ENCODE measurements at regions not wholly inside any gene's neighbourhood (a gene's known extent, or its start where the extent isn't known, plus 50 kb on each side); places are given as distances from the start of the nearest gene placed in this dataset.
A peak's percentile ranks its signal among the peaks of the same experiment; 100 is the strongest.
"Not testable (repeated sequence)": the region's sequence is repeated elsewhere in the genome, so short reads cannot be mapped to it uniquely, and the experiment has no call there.

DNA sequence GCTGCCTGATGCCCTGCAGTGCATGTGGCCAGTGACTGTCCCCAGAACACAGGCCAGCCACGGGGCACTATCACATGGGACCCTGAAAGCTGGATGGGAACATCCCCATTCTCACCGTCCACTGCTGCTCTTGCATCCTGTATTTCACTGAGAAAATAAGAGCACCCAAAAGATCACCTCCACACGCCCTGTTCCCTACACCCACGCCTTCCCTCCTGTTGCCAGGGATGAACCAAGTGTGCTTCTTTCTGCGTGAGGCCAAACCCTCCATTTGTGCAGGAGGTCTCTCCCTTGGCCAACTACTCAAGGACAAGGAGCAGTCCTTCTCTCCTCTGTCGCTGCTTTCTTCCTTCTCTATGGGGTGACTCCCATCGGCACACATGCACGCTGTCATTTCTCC lies 118.3 kb downstream of the LRRC37A3 start:
- ATAC-seq; intact Hi-C loops (cut with DNase I); H3K4me1 ChIP-seq; H3K27me3 ChIP-seq (ENCODE audit: insufficient read depth in 3 of 3, low read length in 2 of 3); H3K27ac ChIP-seq; H3K9me3 ChIP-seq; DNase-seq; H3K4me3 ChIP-seq: not testable (repeated sequence)
- H3K36me3 ChIP-seq (ENCODE audit: insufficient read depth in 1 of 2, low read depth in 1 of 2): peaks cover 0 to 27% of the 10 kb centered on the region in 2 donors
- 85 to 94% (median 92%) methylated on average over 7 of the region's 8 CpGs for WGBS, 3 donors

DNA sequence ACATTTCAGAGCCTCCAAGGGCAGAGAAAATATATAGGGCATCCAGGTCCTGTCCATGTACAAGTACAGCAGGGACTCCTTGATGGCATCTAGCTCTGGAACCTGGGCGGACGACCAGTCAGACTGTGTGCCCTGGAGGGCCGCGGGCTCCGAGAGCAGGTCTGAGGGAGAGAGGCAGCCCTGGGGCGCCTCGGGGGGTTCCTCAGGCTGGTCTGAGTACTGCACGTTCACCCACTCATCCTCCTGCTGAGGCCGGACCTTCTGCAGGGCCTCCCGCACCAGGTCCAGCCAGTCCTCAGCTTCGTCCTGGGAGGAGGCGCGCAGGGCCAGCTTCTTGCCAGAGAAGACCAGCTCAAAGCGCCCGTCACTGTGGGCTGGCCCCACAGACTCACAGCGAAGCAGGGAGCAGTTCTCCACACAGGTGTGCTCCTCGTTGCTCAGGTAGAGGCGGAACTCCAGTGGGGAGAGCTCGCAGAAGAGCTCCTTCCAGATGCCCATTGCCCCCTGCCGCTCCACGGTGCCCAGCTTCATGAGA lies 118.8 kb downstream of the LRRC37A3 start:
- H3K4me3 ChIP-seq; H3K27me3 ChIP-seq (ENCODE audit: insufficient read depth in 3 of 3, low read length in 2 of 3); H3K9me3 ChIP-seq; DNase-seq; H3K4me1 ChIP-seq; H3K27ac ChIP-seq; ATAC-seq; intact Hi-C loops (cut with DNase I): not testable (repeated sequence)
- whole genome bisulfite sequencing, 3 donors: 91 to 97% (median 93%) methylated on average over 18 to 21 of the region's 21 CpGs
- peaks cover 0 to 27% of the 10 kb centered on the region in 2 donors for H3K36me3 ChIP-seq (ENCODE audit: insufficient read depth in 1 of 2, low read depth in 1 of 2)

DNA sequence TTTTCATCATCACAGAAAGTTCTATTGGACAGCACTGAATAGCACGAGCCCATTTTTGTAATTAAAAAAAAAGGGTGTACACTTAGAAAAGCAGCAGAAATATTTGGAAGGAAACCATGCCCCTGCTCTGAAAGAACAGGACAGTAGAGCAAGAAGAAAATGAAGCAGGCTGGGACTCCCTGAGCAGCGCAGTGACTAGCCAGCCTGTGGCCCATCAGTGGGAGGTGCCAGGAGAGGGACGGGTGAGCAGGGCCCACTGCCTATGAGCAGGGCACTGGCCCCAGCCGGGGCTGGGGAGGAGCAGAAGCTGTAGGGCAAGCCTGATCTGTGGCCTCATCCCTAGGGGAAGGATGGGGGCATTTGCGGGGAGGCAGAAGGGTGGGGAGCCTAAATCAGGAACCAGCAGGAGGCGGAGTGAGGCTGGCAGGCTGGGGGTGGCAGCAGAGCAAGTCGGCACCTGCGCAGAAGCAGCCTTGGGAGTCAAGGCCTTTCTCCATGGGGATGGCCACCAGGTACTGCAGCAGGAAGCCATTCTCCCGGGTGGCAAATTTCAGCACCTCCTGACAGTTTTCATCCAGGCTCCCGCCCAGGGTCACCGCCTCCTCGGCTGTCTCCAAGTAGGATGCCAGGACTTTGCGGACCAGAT lies 119.6 kb downstream of the LRRC37A3 start:
- H3K4me1 ChIP-seq; H3K9me3 ChIP-seq; DNase-seq; ATAC-seq; H3K4me3 ChIP-seq; H3K27ac ChIP-seq; intact Hi-C loops (cut with DNase I); H3K27me3 ChIP-seq (ENCODE audit: insufficient read depth in 3 of 3, low read length in 2 of 3): not testable (repeated sequence)
- 83 to 94% (median 91%) methylated on average over 6 to 9 of the region's 13 CpGs for WGBS, 3 donors
- peaks cover 0 to 27% of the 10 kb centered on the region in 2 donors for H3K36me3 ChIP-seq (ENCODE audit: insufficient read depth in 1 of 2, low read depth in 1 of 2)

DNA sequence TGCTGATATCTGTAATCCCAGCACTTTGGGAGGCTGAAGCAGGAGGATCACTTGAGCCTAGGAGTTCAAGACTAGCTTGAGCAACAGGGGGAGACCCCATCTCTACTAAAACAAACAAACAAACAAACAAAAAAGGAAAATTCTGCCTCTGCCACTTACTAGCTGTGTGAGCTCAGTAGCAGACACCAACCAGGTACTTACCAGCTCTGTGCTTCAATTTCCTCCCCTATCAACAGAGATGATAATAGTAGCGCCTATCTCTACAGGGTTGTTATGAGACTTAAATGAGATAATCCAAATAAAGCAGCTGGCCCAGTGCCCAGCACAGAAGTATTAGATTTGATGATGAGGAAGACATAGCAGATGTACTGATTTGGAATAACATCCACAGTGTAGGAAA lies 120.3 kb downstream of the LRRC37A3 start:
- H3K27me3 ChIP-seq (ENCODE audit: insufficient read depth in 3 of 3, low read length in 2 of 3); ATAC-seq; H3K4me1 ChIP-seq; H3K9me3 ChIP-seq; intact Hi-C loops (cut with DNase I); H3K4me3 ChIP-seq; DNase-seq; H3K27ac ChIP-seq: not testable (repeated sequence)
- H3K36me3 ChIP-seq (ENCODE audit: insufficient read depth in 1 of 2, low read depth in 1 of 2): peaks cover 0 to 27% of the 10 kb centered on the region in 2 donors
- WGBS, 3 donors: 86 to 100% methylated on average over 1 of the region's 1 CpG; no CpG with 5 or more reads in 1 of the 3 donors

DNA sequence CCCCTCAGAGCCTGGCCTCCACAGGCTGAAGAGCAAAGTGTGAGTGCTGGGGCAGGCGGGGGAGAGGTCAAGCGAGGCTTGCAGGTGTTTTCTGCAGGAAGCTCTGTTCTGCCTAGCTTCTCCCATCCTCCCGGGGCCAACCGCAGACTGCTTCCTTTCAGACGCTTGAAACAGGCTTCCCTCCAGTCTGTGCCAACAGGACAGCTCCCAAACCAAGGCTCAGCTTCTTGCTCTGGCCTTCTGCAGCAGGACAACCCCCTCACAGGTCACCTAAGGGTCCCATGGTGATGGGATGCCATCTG lies 120.8 kb downstream of the LRRC37A3 start:
- ATAC-seq; H3K27me3 ChIP-seq (ENCODE audit: insufficient read depth in 3 of 3, low read length in 2 of 3); H3K4me3 ChIP-seq; intact Hi-C loops (cut with DNase I); H3K9me3 ChIP-seq; H3K4me1 ChIP-seq; DNase-seq; H3K27ac ChIP-seq: not testable (repeated sequence)
- 82 to 90% (median 82%) methylated on average over 5 of the region's 5 CpGs for WGBS, 3 donors
- peaks cover 0 to 27% of the 10 kb centered on the region in 2 donors for H3K36me3 ChIP-seq (ENCODE audit: insufficient read depth in 1 of 2, low read depth in 1 of 2)

DNA sequence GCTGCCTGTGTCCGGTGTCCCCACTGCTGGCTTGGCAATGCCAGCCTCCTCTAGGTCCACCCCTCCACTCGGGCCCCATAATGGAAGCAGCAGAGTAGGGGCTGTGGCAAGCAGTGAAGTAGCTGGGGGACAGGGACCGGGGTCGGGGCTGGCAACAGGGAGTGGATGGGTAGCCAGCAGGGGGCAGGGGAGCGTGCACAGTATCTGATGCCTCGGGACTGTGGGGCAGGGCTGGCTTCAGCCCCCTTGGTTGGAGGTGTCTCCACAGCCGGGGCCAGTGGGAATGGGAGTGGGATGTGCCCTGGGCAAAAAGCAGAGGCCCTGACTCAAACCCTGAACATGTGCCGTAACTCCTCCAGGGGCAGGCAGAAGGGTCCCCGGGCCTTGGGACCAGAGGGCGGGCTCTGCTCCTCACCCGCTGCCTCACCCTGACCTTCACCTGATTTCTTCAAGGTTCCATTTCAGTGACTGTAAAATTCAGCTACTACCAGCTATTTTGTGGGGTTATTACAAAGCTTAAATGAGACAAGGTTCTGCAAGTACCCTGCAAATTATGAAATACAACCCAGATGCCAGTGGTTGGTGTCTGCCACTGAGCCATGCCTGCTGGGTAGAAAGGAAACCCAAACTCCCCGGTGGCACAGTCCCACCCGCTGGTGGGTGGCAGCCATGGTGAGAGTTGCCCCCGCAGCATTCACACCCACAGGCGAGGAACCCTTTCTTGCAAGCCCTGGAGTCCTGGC lies 121.4 kb downstream of the LRRC37A3 start:
- peaks cover 0 to 21% of the 10 kb centered on the region in 2 donors for H3K36me3 ChIP-seq (ENCODE audit: insufficient read depth in 1 of 2, low read depth in 1 of 2)
- H3K4me3 ChIP-seq; intact Hi-C loops (cut with DNase I); ATAC-seq; H3K27ac ChIP-seq; DNase-seq; H3K9me3 ChIP-seq; H3K4me1 ChIP-seq; H3K27me3 ChIP-seq (ENCODE audit: insufficient read depth in 3 of 3, low read length in 2 of 3): not testable (repeated sequence)
- WGBS, 3 donors: 84 to 88% (median 88%) methylated on average over 11 to 12 of the region's 15 CpGs

DNA sequence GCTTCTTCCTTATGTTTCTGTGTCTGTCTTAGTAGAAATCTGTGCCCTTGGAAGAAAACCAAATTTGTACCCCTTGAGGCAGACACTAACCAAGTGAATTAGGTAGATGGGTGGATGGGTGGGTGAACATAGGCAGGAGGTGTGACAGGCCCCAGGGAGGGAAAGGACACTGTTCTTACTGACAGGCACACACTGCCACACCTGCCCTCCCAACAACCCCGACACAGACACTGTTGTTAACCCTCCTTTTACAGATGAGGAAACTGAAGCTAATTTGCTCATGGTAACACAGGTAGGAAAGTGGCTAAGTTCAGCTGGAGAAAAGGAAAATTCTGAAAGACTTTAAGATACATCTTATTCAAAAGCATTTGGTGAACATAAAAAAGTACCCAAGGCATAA lies 123.9 kb downstream of the LRRC37A3 start:
- 100% methylated on average over 1 of the region's 1 CpG; no CpG with 5 or more reads in 1 of the 3 donors for WGBS, 3 donors
- intact Hi-C loops (cut with DNase I); H3K27me3 ChIP-seq (ENCODE audit: insufficient read depth in 3 of 3, low read length in 2 of 3); H3K27ac ChIP-seq; DNase-seq; ATAC-seq; H3K4me1 ChIP-seq; H3K9me3 ChIP-seq; H3K4me3 ChIP-seq: not testable (repeated sequence)
- H3K36me3 ChIP-seq (ENCODE audit: insufficient read depth in 1 of 2, low read depth in 1 of 2): peaks cover 0 to 27% of the 10 kb centered on the region in 2 donors

DNA sequence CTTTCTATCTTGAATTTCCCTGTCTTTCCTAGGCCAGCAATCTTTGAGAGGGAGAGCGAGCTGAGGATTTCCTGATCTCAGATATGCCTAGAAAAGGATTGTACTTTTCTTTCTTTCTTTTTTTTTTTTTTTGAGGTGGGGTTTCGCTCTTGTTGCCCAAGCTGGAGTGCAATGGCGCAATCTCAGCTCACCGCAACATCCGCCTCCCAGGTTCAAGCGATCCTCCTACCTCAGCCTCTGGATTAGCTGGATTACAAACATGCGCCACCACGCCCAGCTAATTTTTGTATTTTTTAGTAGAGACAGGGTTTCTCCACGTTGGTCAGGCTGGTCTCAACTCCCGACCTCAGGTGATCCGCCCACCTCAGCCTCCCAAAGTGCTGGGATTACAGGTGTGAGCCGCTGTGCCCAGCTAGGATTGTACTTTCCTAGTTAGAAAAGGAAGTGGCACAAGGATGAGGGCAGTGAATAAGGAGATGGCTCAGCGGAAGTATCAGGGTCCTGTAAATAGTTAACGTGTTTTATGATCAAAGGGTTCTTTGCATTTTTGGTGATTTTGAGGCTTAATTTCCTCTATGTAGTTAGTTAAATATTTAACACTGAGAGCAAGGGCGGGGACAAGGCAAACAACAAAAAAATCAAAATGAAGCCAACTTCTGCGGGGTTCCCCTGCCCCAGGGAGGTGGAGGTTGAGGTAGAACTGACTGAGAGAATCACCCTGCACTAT lies 124.6 kb downstream of the LRRC37A3 start:
- not testable (repeated sequence) for H3K27ac ChIP-seq

DNA sequence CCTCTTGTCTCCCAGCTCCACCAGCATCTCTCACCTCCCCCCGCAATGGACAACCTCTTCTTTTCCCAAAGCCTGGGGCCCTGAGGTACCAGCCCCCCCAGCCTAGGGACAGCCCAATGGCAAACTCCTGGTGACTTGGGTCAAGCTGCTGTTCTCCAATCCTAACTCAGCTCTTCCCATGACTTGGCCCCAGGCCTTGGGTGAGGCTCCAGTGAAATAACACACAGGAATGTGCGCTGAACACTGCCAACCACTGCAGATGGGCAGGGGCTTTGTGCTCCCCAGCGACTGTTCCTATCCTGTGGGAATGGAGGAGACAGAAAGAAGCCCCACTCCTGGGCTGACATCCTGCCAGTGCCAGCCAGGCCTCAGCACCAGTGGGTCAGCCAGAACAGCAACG lies 125.2 kb downstream of the LRRC37A3 start:
- peak in 1 of 4 donors; percentile 17 for ATAC-seq
- H3K27me3 ChIP-seq (ENCODE audit: insufficient read depth in 3 of 3, low read length in 2 of 3); H3K4me3 ChIP-seq; DNase-seq; H3K4me1 ChIP-seq; H3K9me3 ChIP-seq; intact Hi-C loops (cut with DNase I); H3K27ac ChIP-seq: not testable (repeated sequence)
- peaks cover 0 to 17% of the 10 kb centered on the region in 2 donors for H3K36me3 ChIP-seq (ENCODE audit: insufficient read depth in 1 of 2, low read depth in 1 of 2)
- 62 to 70% (median 67%) methylated on average over 4 of the region's 4 CpGs for WGBS, 3 donors

More for the DNA sequence above, 124.6 kb downstream of the LRRC37A3 start:
- H3K4me3 ChIP-seq; DNase-seq; H3K9me3 ChIP-seq; H3K27me3 ChIP-seq (ENCODE audit: insufficient read depth in 3 of 3, low read length in 2 of 3); H3K4me1 ChIP-seq; ATAC-seq; intact Hi-C loops (cut with DNase I): not testable (repeated sequence)
- 92 to 97% (median 96%) methylated on average over 15 to 16 of the region's 16 CpGs for WGBS, 3 donors
- peaks cover 0 to 23% of the 10 kb centered on the region in 2 donors for H3K36me3 ChIP-seq (ENCODE audit: insufficient read depth in 1 of 2, low read depth in 1 of 2)

DNA sequence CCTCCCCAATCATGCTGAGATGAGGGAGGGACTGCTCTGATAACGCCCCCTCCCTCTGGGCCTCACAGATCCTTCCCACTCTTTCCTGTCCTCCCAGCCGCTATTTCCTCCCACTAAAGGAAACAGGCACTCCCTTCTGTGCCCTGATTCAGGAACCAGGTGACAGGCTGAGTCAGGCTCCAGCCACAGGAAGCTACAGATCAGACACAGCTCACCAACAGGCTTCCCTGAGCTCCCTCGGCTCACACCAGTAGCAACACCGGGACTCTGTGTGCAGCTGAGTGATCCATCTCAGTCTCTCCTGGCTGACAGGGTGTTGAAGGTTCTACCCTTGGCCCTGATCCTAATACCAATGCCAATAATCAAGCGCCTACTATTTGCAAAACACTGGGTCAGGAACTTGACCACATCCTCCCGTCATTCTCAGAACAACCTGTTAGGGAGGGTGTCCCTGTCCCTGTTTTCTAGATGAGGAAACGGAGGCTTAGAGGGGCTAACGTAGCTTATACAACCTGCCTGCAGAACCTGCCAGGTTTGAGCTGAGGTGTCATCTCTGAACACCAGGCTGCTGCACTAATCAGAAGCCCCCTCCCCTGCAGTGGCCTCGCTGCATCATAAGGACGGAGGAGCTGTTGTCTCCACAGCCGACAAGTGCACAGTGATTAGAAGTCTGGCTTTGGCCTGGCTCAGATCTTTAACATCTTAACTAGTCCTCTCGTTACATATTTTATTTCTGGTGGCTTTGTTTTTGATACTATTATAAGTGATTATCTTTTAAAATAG lies 126.3 kb downstream of the LRRC37A3 start:
- Histone ChIP-seq H3K36me3 (ENCODE audit: insufficient read depth in 1 of 2, low read depth in 1 of 2) (peaks cover 0 to 14% of the 10 kb centered on the region in 2 donors), H3K27ac (peak overlapping the region; percentile 30)
- H3K4me1 ChIP-seq; intact Hi-C loops (cut with DNase I); H3K27me3 ChIP-seq (ENCODE audit: insufficient read depth in 3 of 3, low read length in 2 of 3); H3K9me3 ChIP-seq; H3K4me3 ChIP-seq: not testable (repeated sequence)
- 55 to 59% (median 56%) methylated on average over 12 of the region's 12 CpGs for WGBS, 3 donors
- DNase-seq (peak in 1 of 2 donors; percentile 52), ATAC-seq (peak; percentile 64 to 75 (median 67))
